ACC112 (cell line): ENCODE measurements at regions not wholly inside any gene's neighbourhood (a gene's known extent, or its start where the extent isn't known, plus 50 kb on each side); places are given as distances from the start of the nearest gene placed in this dataset.

Experiments used
- H2AFZ ChIP-seq: fragments of 200-600 bp; sonication (generic); one replicate; pipeline ENCODE4 v1.6.0; 2017; ENCODE audit warnings: antibody characterized with exemption, low read length; ENCODE audit not compliant: unreplicated experiment
- H3K27ac ChIP-seq: fragments of 200-600 bp; sonication (generic); 2 replicates; pipeline ENCODE4 v1.5.1; 2014; ENCODE audit warnings: low read depth, mild to moderate bottlenecking, antibody characterized with exemption, low read length, moderate library complexity
- H3K27me3 ChIP-seq: fragments of 200-600 bp; sonication (generic); 2 replicates; pipeline ENCODE4 v1.6.1; 2014; ENCODE audit warnings: mild to moderate bottlenecking, antibody characterized with exemption, low read length, moderate library complexity, mixed read lengths; ENCODE audit not compliant: insufficient read depth
- H3K36me3 ChIP-seq: fragments of 200-600 bp; sonication (generic); 2 replicates; pipeline ENCODE4 v1.6.1; 2016; ENCODE audit warnings: mild to moderate bottlenecking, antibody characterized with exemption, low read length, moderate library complexity, mixed read lengths; ENCODE audit not compliant: insufficient read depth
- H3K4me1 ChIP-seq: fragments of 200-600 bp; sonication (generic); one replicate; pipeline ENCODE4 v1.6.1; 2016; ENCODE audit warnings: low read length, mixed read lengths; ENCODE audit not compliant: insufficient read depth, unreplicated experiment, control insufficient read depth
- H3K4me3 ChIP-seq: fragments of 200-600 bp; sonication (generic); 2 replicates; pipeline ENCODE4 v1.5.1; 2014; ENCODE audit warnings: mild to moderate bottlenecking, low read depth, low read length
- H3K79me2 ChIP-seq: fragments of 200-600 bp; sonication (generic); one replicate; pipeline ENCODE4 v1.6.0; 2016; ENCODE audit warnings: low read length; ENCODE audit not compliant: control insufficient read depth, unreplicated experiment, insufficient read depth

GRCh38 chr1:56416495-56416894 is 162.9 kb downstream of the PLPP3 start:
- H3K4me3 ChIP-seq: no peak overlapping the region
- H3K4me1 ChIP-seq: no peaks in the 10 kb centered on the region
- no peaks in the 10 kb centered on the region for H3K27me3 ChIP-seq

DNA sequence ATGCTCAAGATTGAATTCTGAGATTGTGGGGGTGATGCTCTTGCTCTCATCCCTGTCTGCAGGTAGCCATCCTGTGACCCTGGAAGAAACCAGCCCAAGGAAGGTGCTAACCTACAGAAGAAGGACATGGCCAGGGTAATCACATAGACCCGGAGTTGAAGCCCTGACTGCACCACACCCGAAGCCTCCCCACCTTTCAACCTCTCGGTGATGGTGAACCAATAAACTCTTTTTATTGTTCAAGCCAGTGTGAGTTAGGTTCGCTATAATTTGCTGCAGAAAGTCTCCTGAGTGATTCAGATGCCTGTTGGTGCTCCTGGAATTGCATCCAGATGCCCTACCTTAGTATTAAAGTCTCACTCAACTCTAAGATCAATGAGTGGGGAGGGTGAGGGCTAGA is 163.6 kb downstream of the PLPP3 start:
- no peaks in the 10 kb centered on the region for H3K27me3 ChIP-seq

More at GRCh38 chr1:56416495-56416894, 162.9 kb downstream of the PLPP3 start:
- no peaks in the 10 kb centered on the region for H3K36me3 ChIP-seq
- H3K27ac ChIP-seq: no peak overlapping the region
- H3K79me2 ChIP-seq: no peaks in the 10 kb centered on the region
- no peak overlapping the region for H2AFZ ChIP-seq

GRCh38 chr1:56415258-56415657 is 164.1 kb downstream of the PLPP3 start:
- Histone ChIP-seq H3K36me3 (no peaks in the 10 kb centered on the region), H2AFZ (no peak overlapping the region), H3K27me3 (no peaks in the 10 kb centered on the region), H3K4me1 (no peaks in the 10 kb centered on the region), H3K79me2 (no peaks in the 10 kb centered on the region), H3K4me3 (no peak overlapping the region), H3K27ac (no peak overlapping the region)

More for the DNA sequence above, 163.6 kb downstream of the PLPP3 start:
- no peak overlapping the region for H3K4me3 ChIP-seq
- no peaks in the 10 kb centered on the region for H3K79me2 ChIP-seq
- no peaks in the 10 kb centered on the region for H3K36me3 ChIP-seq
- no peak overlapping the region for H3K27ac ChIP-seq
- H2AFZ ChIP-seq: no peak overlapping the region
- H3K4me1 ChIP-seq: no peaks in the 10 kb centered on the region

DNA sequence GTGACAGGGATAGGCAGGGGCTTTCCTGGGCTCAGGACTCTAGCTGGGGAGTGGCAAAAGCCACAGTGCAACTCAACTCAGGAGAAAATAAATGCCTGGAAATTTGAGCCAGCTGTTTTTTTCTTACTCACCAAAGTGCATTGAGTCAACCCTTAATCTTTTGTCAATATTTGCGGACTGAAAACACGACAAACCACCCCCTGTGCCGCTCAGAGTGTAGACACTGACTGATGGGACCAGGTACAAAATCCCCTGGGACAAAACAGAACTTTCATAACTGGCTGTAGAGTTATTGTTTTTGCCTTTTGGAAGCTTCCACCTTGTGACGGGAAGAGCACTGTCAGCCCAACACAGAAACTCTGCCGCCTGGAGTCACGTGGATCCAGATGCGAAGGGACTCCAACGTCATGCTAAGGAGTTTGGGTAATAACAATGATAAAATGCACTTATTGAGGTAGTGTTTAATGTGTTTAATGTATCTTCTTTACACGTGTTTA is 164.6 kb downstream of the PLPP3 start:
- Histone ChIP-seq H3K4me3 (no peak overlapping the region), H3K79me2 (no peaks in the 10 kb centered on the region), H3K27me3 (no peaks in the 10 kb centered on the region), H3K36me3 (no peaks in the 10 kb centered on the region), H2AFZ (no peak overlapping the region), H3K4me1 (no peaks in the 10 kb centered on the region), H3K27ac (no peak overlapping the region)

DNA sequence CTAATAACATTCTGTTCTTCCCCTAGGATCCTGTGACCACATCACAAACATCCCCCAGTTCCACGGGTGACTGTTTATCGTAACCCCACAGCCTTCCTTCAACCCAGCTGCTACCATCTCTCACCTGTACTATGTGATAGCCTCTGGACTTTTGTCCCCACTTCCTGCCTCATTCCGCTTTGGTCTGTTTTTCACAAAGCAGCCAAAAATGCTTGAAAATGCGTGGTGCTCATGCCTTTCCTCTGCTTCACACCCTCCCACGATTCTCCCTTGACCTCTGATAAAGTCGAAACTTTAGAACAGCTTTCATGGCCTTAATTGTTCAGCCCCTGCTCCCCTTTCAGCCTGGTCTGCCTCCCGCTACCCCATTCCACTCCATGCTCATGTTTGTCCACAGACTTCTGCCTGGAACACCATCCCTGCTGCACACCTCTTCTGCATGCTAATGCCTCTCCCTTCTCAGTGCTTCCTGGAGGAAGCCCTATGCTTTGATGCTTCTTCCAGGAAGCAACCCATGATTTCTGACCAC is 165.6 kb downstream of the PLPP3 start:
- H3K27me3 ChIP-seq: no peaks in the 10 kb centered on the region
- H3K4me1 ChIP-seq: no peaks in the 10 kb centered on the region
- H3K79me2 ChIP-seq: no peaks in the 10 kb centered on the region
- no peak overlapping the region for H2AFZ ChIP-seq
- no peak overlapping the region for H3K4me3 ChIP-seq
- H3K36me3 ChIP-seq: no peaks in the 10 kb centered on the region
- H3K27ac ChIP-seq: no peak overlapping the region

GRCh38 chr1:56411484-56412180 is 167.7 kb downstream of the PLPP3 start:
- Histone ChIP-seq H3K27ac (no peak overlapping the region), H3K27me3 (no peaks in the 10 kb centered on the region), H3K4me1 (no peaks in the 10 kb centered on the region), H2AFZ (no peak overlapping the region), H3K4me3 (no peak overlapping the region), H3K79me2 (no peaks in the 10 kb centered on the region), H3K36me3 (no peaks in the 10 kb centered on the region)

DNA sequence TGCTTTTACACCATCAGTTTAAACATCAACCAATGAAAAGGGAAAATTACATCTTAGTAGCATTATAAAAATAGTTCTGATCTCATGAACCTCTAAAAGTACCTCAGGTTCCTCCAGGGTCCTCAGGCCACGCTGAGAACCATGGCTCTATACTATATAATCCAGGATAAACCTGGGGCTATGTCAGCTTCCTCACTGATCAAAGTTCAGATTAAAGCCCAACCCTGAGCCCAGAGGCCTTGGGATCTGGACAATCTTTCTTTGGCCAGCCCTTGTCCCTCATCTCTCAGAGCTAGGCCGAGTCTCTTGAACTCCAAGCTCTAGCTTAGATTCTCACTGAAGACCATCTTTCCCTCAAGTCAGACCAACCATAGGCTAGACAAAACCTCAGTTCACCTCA is 168.3 kb downstream of the PLPP3 start:
- H3K27ac ChIP-seq: no peak overlapping the region
- no peaks in the 10 kb centered on the region for H3K36me3 ChIP-seq
- no peak overlapping the region for H3K4me3 ChIP-seq
- no peak overlapping the region for H2AFZ ChIP-seq
- no peaks in the 10 kb centered on the region for H3K27me3 ChIP-seq
- H3K4me1 ChIP-seq: no peaks in the 10 kb centered on the region
- H3K79me2 ChIP-seq: no peaks in the 10 kb centered on the region

- H3K4me3 ChIP-seq: no peak overlapping the region
- H2AFZ ChIP-seq: no peak overlapping the region
- H3K27ac ChIP-seq: no peak overlapping the region
- H3K36me3 ChIP-seq: no peaks in the 10 kb centered on the region
- no peaks in the 10 kb centered on the region for H3K27me3 ChIP-seq
- H3K4me1 ChIP-seq: no peaks in the 10 kb centered on the region
- no peaks in the 10 kb centered on the region for H3K79me2 ChIP-seq
Observed at GRCh38 chr1:56410405-56410804, 169.0 kb downstream of the PLPP3 start.

- H2AFZ ChIP-seq: no peak overlapping the region
- no peak overlapping the region for H3K4me3 ChIP-seq
- H3K36me3 ChIP-seq: no peaks in the 10 kb centered on the region
- H3K4me1 ChIP-seq: no peaks in the 10 kb centered on the region
- no peak overlapping the region for H3K27ac ChIP-seq
- H3K79me2 ChIP-seq: no peaks in the 10 kb centered on the region
- no peaks in the 10 kb centered on the region for H3K27me3 ChIP-seq
Observed at GRCh38 chr1:56409112-56409691, 170.2 kb downstream of the PLPP3 start.

- H3K4me1 ChIP-seq: no peaks in the 10 kb centered on the region
- no peak overlapping the region for H3K4me3 ChIP-seq
- H3K79me2 ChIP-seq: no peaks in the 10 kb centered on the region
- no peak overlapping the region for H3K27ac ChIP-seq
- no peaks in the 10 kb centered on the region for H3K36me3 ChIP-seq
- no peak overlapping the region for H2AFZ ChIP-seq
- H3K27me3 ChIP-seq: no peaks in the 10 kb centered on the region
Observed at GRCh38 chr1:56406821-56407220, 172.5 kb downstream of the PLPP3 start.

- Histone ChIP-seq H2AFZ (no peak overlapping the region), H3K79me2 (no peaks in the 10 kb centered on the region), H3K27me3 (no peaks in the 10 kb centered on the region), H3K4me3 (no peak overlapping the region), H3K36me3 (no peaks in the 10 kb centered on the region), H3K4me1 (no peaks in the 10 kb centered on the region), H3K27ac (no peak overlapping the region)
Observed at GRCh38 chr1:56404561-56405030, 174.8 kb downstream of the PLPP3 start.
